ENCODE measurements at regions not wholly inside any gene's neighbourhood (a gene's known extent, or its start where the extent isn't known, plus 50 kb on each side); places are given as distances from the start of the nearest gene placed in this dataset.

- no peak for DNase-seq
Measured at GRCh38 chr2:238585836-238586821, 159.4 kb downstream of the ASB1 start.

GRCh38 chr2:238586931-238587775, 160.4 kb downstream of the ASB1 start:
- DNase-seq, result no peak

GRCh38 chr2:238587776-238588660, 161.3 kb downstream of the ASB1 start:
- no peak for DNase-seq

GRCh38 chr2:238589591-238590460, 163.1 kb downstream of the ASB1 start:
- no peak for DNase-seq

GRCh38 chr2:238591732-238592131, 165.0 kb downstream of the ASB1 start:
- no peak for DNase-seq

- no peak for DNase-seq
Measured at GRCh38 chr2:238593236-238593635, 166.5 kb downstream of the ASB1 start.

- no peak for DNase-seq
Measured at GRCh38 chr2:238593678-238594077, 167.0 kb downstream of the ASB1 start.

- DNase-seq, result no peak
Measured at GRCh38 chr2:238594796-238595749, 168.3 kb downstream of the ASB1 start.

GRCh38 chr2:238595750-238596570, 169.2 kb downstream of the ASB1 start:
- no peak for DNase-seq

GRCh38 chr2:238596571-238597551, 170.1 kb downstream of the ASB1 start:
- no peak for DNase-seq

GRCh38 chr2:238597638-238598528, 171.2 kb downstream of the ASB1 start:
- no peak for DNase-seq

GRCh38 chr2:238598802-238599530, 172.2 kb downstream of the ASB1 start:
- no peak for DNase-seq

- DNase-seq, result no peak
Measured at GRCh38 chr2:238599549-238600505, 173.1 kb downstream of the ASB1 start.

GRCh38 chr2:238600506-238601432, 174.0 kb downstream of the ASB1 start:
- no peak for DNase-seq
